ENCODE measurements at regions not wholly inside any gene's neighbourhood (a gene's known extent, or its start where the extent isn't known, plus 50 kb on each side); places are given as distances from the start of the nearest gene placed in this dataset.

GRCh38 chr6:108736832-108737231 is 111.4 kb upstream of the ARMC2 start:
- no peak for TF ChIP-seq CTCF (conservative IDR thresholded peaks at IDR 0.05)
- no peak for TF ChIP-seq ZFX (IDR thresholded peaks at IDR 0.05)
